GM12865 (cell line): ENCODE measurements at regions not wholly inside any gene's neighbourhood (a gene's known extent, or its start where the extent isn't known, plus 50 kb on each side); places are given as distances from the start of the nearest gene placed in this dataset.
"Not testable (repeated sequence)": the region's sequence is repeated elsewhere in the genome, so short reads cannot be mapped to it uniquely, and the experiment has no call there.

Source experiments
- DNase-seq: peaks from one replicate; pipeline ENCODE4 v3.0.0; 2010; ENCODE audit warnings: low read depth
- H3K4me3 ChIP-seq: 2 replicates; pipeline ENCODE4 v1.5.1; 2011; ENCODE audit warnings: mild to moderate bottlenecking, low read depth, low read length, control low read depth
- CTCF ChIP-seq: IDR thresholded peaks from 2 replicates; pipeline ENCODE4 v1.5.1; 2011; ENCODE audit warnings: low read length, control low read depth, low read depth, inconsistent platforms; ENCODE audit not compliant: insufficient read depth; ENCODE audit errors: missing control alignments

GRCh38 chr5:98314292-98314691 is 459.2 kb upstream of the RGMB start:
- no peak overlapping the region for H3K4me3 ChIP-seq
- no peak for DNase-seq
- TF ChIP-seq CTCF = no peak

GRCh38 chr5:98318386-98318785 is 455.1 kb upstream of the RGMB start:
- TF ChIP-seq CTCF = no peak
- H3K4me3 ChIP-seq = no peak overlapping the region
- no peak for DNase-seq

- H3K4me3 ChIP-seq = no peak overlapping the region
- TF ChIP-seq CTCF = no peak
- DNase-seq = no peak
These were observed 454.0 kb upstream of the RGMB start for GRCh38 chr5:98319299-98320011.

GRCh38 chr5:98320343-98320742 is 453.1 kb upstream of the RGMB start:
- DNase-seq = no peak
- H3K4me3 ChIP-seq = no peak overlapping the region
- no peak for TF ChIP-seq CTCF

GRCh38 chr5:98321361-98321760 is 452.1 kb upstream of the RGMB start:
- H3K4me3 ChIP-seq = no peak overlapping the region
- TF ChIP-seq CTCF = no peak
- no peak for DNase-seq

GRCh38 chr5:98325187-98325586 is 448.3 kb upstream of the RGMB start:
- not testable (repeated sequence) for H3K4me3 ChIP-seq, DNase-seq

- no peak overlapping the region for H3K4me3 ChIP-seq
- DNase-seq = no peak
- no peak for TF ChIP-seq CTCF
These were observed 445.4 kb upstream of the RGMB start for GRCh38 chr5:98328015-98328414.

- no peak for TF ChIP-seq CTCF
- H3K4me3 ChIP-seq = no peak overlapping the region
- DNase-seq = no peak
These were observed 442.6 kb upstream of the RGMB start for GRCh38 chr5:98330871-98331270.
